Fibroblast of the aortic adventitia (primary cell): ENCODE measurements at regions not wholly inside any gene's neighbourhood (a gene's known extent, or its start where the extent isn't known, plus 50 kb on each side); places are given as distances from the start of the nearest gene placed in this dataset.

Experiments
- DNase-seq: peaks from one replicate; pipeline ENCODE4 v3.0.0-alpha.2; 2010; ENCODE audit warnings: low read depth
- H3K4me3 ChIP-seq: 2 replicates; pipeline ENCODE4 v1.5.1; 2011; ENCODE audit warnings: low read depth, mild to moderate bottlenecking, control low read depth, low read length, moderate library complexity
- CTCF ChIP-seq: IDR thresholded peaks from 2 replicates; pipeline ENCODE4 v1.5.1; 2011; ENCODE audit warnings: mild to moderate bottlenecking, low read length, control low read depth, inconsistent platforms; ENCODE audit not compliant: insufficient read depth

- no peak for TF ChIP-seq CTCF
- no peak overlapping the region for H3K4me3 ChIP-seq
- no peak for DNase-seq
Measured at GRCh38 chr18:73797419-73797818, 350.2 kb downstream of the FBXO15 start.

GRCh38 chr18:73793386-73793785, 354.2 kb downstream of the FBXO15 start:
- no peak for TF ChIP-seq CTCF
- H3K4me3 ChIP-seq: no peak overlapping the region
- DNase-seq: peak; percentile 84

GRCh38 chr18:73791081-73791480, 356.6 kb downstream of the FBXO15 start:
- TF ChIP-seq CTCF: no peak
- DNase-seq: peak; percentile 73
- H3K4me3 ChIP-seq: no peak overlapping the region

- DNase-seq: no peak
- no peak overlapping the region for H3K4me3 ChIP-seq
- no peak for TF ChIP-seq CTCF
Measured at GRCh38 chr18:73790587-73790986, 357.0 kb downstream of the FBXO15 start.

- H3K4me3 ChIP-seq: no peak overlapping the region
- DNase-seq: no peak
- TF ChIP-seq CTCF: no peak
Measured at GRCh38 chr18:73787316-73787715, 360.3 kb downstream of the FBXO15 start.

- no peak for TF ChIP-seq CTCF
- DNase-seq: peak; percentile 86
- H3K4me3 ChIP-seq: no peak overlapping the region
Measured at GRCh38 chr18:73785300-73785699, 362.3 kb downstream of the FBXO15 start.

GRCh38 chr18:73784853-73785252, 362.8 kb downstream of the FBXO15 start:
- TF ChIP-seq CTCF: no peak
- no peak overlapping the region for H3K4me3 ChIP-seq
- no peak for DNase-seq
